Occipital lobe (tissue), 1 donor: ENCODE measurements at regions not wholly inside any gene's neighbourhood (a gene's known extent, or its start where the extent isn't known, plus 50 kb on each side); places are given as distances from the start of the nearest gene placed in this dataset.

Source experiments
- DNase-seq: peaks from one replicate; lab custom pipeline; 2025; lab: John Stamatoyannopoulos, UW

DNA sequence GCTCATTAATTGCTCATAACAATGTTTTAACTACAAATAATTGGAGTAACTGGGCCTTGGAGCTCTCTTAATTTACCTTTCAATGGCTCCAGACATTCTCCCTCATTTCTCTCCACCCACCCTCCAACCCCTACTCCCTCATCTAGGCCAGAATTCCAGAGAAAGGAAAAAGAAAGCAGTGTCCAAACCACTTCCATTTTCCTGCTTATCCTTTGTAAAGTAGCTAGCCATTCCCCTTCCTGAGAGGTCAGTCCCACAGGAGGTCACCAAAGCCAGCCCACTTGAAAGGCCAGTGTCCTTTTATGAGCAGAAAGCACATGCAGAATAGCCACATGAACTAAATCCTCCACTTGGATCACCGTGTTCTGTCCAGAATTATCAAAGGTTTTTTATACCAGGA lies 404.8 kb upstream of the FAT3 start:
- no peak for DNase-seq

DNA sequence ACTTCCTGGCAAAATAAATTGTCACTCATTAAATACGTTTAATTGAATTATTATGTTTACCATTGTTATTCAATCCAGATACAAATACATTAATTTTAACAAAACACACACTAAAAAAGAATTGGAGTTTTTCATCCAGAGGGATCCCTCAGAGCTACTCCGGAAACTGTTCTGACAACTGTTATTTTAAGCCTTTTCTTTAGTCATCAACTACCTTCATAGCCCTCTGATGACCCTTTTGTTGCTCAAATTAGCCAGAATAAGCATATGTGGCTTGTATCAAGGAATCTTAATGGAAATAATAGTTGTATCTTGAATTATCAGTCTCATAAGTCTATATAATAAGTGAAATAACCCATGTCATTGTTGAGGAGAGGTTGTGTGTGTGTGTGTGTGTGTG lies 405.4 kb upstream of the FAT3 start:
- DNase-seq = no peak

DNA sequence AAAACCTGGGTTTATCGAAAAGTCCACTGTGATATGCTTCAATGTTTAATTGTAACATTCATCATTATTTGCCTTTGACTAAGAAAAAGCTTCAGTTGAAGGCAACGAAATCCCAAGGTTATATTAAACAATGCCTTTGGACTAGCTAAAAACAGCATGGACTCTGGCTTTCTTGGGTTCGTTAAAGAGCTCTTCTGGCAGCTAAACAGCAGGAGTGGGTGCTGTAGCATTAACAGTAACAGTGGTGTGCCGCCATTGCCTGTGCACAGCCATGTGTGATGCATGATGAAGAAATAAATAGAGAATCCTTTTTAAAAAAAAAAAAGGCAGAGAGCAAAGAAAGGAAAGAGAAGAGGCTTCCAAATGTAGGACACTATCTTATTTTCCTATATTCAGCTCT lies 406.6 kb upstream of the FAT3 start:
- no peak for DNase-seq

DNA sequence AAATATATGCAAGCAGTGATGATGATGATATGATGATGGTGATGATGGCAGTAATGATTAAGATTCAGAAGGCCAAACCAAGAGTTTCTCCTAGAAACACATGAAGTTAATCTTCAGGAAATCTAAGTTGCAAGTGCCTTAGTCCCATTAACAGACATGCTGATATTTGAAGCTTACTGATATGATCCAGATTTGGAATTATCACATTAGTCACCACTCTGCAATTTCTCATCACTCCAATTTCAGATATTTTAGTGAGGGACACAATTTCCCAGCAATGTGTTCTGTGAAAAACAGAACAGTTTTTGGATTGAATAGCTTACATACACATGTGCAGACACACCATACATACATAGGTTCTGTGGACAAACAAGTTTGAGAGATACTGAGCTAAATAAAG lies 411.4 kb upstream of the FAT3 start:
- DNase-seq = no peak

DNA sequence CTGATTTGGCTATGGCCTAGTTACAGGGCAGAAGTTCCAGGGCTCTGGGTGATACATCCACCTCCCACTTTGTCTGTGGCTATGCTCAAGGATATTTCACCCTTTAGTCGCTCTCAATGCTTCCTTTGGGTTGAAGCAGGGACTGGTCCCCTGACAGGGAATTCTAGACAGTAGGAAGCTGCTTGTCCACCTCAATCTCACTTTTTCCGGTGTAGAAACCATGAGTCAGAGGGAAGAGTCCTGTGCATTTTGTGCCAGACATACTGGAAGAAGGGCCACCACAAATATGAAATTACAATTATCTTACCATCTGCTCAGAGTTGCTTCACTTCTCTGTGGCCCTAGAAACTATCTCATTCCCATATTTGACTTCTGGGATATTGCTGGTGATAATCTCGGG lies 413.7 kb upstream of the FAT3 start:
- DNase-seq = no peak

DNA sequence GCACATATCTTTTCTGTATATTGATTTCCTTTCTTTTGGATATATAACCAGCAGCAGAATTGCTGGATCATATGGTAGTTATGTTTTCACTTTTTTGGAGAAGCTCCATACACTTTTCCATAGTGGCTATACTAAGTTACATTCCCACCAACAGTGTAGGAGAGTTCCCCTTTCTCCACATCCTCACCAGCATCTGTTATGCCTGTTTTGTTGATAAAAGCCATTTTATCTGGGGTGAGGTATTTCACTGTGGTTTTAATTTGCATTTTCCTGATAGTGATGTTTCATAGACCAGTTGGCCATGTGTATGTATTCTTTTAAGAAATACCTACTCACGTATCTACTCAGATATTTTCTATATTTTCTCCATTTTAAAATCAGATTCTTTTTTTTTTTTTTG lies 419.3 kb upstream of the FAT3 start:
- no peak for DNase-seq

DNA sequence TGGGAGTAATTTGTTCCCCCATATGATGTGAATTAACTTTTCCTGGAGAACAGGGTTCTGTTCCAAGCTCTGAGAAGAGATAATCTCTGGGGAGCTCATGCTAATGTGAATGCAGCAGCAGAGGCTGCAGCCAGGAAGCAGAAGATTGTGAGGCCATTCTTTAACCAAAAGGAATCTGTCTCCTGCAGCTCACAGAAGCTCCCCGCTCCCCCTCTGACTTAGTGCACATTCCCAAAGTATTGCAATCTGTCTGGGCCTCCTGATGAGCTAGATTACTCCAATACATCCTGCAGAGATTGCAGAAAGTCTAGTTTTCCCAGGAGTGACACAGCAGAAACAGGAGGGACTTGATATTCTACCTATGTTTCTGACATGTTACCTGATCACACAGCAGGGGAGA lies 420.6 kb upstream of the FAT3 start:
- DNase-seq = no peak

DNA sequence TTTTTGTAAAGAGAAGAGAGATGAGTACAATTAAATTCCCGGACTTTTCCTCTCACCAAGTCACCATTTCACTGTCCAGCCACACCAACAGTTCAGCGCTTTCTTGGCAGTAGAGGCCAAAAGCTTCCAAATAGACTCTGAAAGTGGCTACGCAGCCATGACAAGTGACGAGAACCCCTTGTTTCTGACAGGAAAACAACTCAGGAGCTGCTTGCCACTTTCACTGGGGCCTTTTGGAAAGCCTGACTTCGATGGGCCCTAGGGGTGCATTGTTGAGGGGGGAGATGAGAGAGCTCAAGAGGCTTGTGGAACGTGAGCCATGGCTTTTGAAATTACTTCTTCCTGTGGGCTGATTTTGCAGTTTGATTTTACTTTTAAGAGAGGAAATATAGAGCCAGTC lies 422.1 kb upstream of the FAT3 start:
- no peak for DNase-seq

DNA sequence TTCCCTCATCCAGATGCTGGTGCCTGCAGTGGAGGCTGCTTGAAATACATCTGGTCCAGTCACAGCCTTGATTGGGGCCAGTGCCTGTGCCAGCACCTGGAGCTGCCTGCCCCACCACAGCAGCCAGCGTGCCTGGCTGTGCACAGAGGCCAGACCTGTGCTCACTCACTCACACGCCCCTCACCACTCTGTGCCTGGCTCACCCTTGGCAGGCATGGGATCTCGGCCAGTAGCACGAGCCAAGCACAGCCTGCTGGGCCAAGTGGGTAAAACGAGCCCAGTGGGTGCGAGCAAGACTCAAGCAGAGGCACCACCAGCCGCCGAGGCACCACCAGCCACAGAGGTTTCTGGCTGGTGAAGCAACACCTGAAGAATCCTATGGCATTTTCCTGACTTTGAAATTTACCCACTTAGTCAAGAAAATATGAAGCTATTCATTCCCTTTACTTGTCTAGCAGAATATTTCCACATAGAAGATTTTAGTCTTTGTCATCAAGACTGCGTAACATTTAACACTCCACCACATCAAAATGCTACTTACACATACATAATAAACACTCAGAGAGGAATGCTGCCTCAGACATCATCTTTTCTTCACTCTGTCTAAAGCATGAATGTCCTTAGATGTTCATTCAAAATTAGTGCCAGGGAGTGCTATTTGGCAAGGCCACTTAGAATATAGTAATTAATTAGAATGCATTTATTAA lies 424.3 kb upstream of the FAT3 start:
- no peak for DNase-seq

DNA sequence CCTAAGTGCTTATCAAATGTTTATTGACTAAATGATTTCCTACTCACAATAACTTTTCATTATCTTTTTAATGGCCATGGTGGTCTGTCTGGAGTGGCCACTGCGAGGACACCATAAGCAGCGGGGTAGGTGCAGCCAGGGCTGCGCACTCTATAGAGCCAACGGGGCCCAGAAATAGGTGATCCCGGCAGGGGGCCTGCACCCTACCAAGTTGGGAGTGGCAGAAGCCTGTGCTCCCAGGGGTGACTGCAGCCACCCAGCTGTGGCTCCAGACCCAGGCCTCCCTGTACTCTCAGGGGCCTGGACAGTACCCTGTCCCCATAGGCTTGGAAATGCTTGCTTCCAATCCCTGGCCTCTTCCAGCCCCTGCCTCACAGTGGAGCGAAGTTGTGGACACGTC lies 426.4 kb upstream of the FAT3 start:
- DNase-seq = no peak

DNA sequence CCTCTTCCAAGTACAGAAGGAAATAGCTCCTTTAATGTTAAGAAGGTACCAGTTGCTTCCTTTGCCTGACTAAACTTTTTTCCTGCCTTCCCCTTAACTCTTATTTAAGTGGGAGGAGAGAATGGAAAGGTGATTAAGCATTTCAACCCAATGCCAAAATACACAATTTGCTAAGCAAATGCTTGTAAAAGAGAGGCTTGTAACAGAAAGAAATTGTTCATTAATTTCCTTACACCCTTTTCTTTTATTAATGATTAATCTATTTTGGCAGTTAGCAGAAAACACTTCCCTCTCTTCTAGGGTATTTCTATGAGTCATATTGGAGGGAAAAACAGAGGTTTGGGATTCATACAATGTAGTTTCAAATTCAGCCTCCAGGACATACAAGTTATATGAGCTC lies 427.6 kb upstream of the FAT3 start:
- no peak for DNase-seq

DNA sequence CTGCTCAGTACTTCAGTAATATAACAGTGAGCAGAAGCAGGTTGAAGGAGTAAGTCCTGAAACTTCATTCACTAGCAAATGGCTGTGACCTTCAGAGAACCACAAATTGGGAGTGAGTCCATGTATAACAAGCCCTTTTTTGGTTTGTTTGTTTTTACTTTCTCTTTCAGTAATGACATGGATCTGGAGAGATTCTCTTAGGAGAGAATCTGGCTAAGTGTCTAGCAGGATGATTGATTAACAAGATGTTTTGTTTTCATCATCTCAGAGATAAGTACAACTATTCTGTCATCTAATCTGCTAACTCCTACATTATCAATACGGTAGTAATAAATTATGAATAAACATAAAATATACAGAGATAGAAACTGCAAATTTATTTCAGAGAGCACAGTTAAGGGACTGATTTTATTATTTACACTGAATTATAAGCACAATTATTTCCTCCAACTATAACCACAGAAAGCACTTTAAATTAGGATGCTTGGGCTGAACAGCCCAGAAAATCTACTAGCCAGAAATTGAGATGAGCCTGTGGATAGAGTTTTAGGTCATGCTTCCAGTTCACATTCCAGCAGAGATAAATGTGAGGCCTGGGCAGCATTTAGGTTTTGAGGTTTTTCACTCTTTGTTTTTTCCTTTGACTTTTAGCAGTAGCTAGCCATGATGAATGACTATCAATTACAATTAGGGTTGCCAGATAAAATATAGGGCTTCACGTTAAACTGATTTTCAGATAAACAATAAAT lies 429.3 kb upstream of the FAT3 start:
- no peak for DNase-seq

DNA sequence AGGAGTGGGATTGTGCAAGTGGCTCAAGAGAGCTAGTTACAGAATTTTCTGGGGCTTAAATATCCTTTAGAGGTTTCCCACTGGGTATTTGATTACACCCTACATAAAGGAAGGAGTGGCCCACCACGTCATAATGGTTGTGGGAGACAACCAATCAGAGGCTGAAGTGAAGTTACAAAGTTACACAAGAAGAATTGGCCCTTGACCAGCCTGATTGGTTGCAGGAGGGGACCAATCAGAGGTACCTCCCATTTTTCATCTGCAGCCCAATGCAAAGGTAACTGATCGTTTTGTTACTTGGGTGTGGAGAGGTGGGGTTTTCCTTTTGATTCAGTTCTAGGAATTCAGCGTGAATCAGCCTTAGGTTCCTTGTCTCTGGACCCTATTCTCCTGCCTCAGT lies 430.5 kb upstream of the FAT3 start:
- no peak for DNase-seq

DNA sequence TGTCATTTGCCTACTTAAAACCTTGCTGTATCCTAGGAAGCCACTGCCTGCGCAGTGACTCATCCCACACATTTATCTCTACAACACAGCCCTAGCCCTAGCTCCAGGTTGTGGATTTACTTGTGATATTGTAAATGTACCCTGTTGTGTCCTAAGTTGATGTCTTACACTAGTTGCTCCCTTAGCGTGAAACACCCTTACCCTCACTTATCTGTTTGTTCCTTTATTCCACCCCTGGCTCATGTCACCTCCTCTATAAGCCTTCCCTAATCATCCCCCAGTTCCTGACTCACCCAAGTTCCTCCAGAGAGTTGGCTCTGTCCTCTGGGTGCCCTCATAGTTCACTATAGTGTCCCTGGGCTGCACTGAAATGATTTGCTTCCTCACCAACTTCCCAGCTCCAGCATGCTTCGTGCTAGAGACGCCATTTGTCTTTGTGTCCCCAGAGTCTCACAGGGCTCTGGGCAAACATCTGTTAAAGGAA lies 431.8 kb upstream of the FAT3 start:
- DNase-seq = no peak

DNA sequence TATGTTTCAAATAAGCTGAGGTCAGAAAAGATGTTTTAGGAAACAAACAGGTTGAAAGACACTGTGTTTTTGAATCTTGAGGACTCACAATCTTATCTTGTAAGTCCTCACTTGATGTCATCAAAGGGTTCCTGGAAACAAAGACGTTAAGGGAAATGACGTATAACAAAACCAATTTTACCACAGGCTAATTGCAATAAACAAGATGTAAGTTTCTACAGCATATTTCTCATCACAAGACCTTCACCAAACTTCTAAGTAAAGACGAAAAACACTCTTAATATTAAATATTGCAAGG lies 433.5 kb upstream of the FAT3 start:
- DNase-seq = no peak

DNA sequence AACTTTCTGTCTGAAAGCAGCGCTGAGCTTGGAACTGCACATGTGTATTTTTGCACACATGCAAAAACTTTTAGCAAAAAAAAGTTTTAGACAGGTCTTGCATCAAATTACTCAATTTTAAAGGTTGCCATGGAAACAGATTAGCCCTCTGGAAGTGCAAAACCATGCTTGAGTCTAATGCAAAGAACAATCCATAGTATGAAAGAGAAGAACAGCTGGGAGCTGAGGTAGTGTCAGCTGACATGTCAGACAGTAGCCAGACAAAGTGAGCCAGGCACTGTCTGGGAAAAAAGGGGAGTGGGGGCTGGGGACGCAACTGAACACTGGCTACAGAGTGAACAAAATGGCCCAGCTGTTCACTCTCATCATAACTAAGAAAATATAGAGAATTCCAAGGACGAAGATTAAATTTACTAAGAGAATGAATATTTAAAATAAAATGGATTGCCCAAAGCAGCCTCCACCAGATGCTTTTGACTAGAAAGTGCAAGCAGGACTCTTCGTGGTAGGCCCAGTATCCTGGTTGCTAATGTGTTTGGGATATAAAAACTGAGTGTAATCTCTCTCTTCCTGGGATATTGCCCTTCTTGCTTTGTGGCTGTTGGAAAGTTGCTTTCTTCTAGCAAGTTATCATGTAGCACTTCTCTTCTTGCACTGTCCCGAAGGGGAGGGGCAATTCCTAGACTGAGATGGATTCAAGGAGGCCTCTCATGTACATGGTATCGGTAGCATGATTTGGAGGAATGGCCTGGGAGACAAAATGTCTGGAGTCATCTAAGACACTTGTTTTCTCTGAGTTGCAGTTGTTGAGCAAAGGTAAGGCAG lies 434.1 kb upstream of the FAT3 start:
- DNase-seq = no peak

DNA sequence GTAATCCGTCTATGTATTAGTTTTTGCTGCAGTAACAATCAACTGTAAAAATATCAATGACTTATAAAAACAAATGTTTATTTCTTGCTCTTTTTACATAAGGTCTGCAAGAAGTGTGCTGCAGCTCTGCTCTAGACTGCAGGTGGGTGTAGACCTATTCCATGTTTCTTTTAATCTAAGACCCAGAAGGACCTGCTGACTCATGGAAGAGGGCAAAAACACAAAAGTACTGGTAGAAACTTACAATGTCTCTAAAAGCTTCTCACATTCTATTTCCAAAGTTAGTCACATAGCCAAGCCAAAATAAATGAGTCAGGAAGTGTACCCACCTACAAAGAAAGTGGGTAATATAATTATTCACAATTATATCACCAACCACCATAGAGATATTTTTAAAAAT lies 435.9 kb upstream of the FAT3 start:
- no peak for DNase-seq

DNA sequence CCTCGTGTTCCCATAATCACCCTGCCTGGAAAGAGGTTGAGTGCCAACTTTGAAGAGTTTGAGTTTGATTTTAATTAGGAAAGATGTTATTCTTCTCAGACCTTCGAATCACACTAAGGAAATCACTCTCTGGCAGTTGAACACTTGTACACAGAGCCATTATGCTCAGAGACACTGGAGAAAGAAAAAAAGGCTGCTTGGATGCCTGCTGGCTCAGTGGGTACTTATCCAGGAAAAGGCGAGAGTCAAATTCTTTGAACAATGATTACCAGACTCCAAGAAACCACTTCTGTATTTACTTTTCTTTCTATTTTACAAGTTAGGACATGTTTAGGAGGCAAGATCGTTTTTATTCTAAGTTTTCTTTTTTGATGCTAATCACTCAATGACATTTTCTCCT lies 438.5 kb upstream of the FAT3 start:
- DNase-seq = no peak

DNA sequence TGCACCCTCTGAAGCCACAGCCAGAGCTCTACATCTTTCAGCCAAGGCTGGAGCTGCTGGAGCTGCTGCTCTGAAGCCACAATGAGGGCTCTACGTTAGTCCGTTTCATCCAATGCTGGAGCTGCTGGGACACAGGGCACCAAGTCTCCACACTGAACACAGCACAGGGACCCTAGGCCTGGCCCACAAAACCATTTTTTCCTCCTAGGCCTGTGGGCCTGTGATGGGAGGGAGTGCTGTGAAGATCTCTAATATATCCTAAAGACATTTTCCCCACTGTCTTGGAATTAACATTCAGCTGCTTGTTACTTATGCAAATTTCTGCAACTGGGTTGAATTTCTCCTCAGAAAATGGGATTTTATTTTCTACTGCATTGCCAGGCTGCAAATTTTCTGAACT lies 441.4 kb upstream of the FAT3 start:
- no peak for DNase-seq

DNA sequence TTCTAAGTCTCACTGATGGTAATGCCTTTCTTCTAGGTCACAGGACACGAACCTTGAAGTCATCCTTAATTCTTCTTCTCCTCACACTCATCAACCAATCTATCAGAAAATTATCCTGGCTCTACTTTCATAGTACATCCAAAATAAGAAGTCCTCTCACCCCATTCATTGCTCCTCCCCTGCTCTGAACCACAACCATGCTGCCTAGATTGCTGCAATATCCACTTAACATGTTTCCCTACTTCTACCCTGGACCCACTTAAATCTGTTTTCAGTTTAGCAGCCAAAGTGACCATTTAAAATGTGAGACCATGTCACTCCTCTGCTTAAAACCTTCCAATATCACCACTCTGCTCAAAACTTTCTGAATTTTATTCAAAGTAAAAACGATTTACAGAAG lies 445.9 kb upstream of the FAT3 start:
- no peak for DNase-seq

DNA sequence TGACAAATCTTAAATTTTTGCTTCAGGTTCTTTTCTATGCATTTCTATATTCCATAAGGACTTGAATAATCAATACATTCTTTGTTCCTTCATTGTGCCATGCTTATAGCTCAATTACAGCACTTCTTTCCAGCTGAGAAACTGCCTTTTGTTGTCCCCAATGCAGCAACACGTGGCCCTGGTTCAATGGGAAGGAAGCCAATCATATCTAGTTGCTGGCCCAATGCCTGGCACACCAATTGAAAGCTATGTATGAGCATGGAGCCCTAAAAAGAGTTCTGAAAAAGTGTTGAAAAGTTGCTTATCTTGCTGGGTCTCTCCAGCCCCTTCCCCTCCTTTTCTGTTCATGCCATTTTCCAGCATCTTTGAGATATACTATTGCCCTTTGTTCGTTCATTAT lies 448.0 kb upstream of the FAT3 start:
- peak; percentile 23 for DNase-seq

DNA sequence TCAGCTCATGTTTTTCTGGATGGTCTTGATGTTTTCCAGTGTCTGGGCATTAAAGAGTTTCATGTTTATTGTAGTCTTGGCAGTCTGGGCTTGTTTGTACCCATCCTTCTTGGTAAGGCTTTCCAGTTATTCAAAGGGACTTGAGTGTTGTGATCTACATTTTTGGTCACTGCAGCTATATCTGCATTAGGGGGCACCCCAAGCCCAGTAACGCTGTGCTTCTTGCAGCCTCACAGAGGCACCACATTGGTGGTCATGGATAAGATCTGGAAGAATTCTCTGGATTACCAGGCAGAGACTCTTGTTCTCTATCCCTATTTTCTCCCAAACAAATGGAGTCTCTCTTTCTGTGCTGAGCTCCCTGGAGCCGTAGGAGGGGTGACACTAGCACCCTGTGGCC lies 451.5 kb upstream of the FAT3 start:
- DNase-seq = no peak

DNA sequence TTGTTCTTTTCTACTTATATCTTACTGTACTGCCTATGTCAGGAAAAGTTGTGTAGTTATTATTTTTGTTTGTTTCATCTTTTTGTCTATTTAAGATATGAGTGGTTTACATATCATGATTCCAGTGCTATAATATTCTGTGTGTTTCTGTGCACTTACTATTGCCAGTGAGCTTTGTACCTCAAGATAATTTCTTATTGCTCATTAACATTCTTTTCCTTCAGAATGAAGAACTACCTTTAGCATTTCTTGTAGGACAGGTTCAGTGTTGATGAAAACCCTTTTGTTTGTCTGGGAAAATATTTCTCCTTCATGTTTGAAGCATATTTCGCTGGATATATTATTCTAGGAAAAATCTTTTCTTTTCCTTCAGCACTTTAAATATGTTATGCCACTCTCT lies 452.7 kb upstream of the FAT3 start:
- DNase-seq = no peak
